ENCODE measurements at regions not wholly inside any gene's neighbourhood (a gene's known extent, or its start where the extent isn't known, plus 50 kb on each side); places are given as distances from the start of the nearest gene placed in this dataset.

- no peak for DNase-seq (ENCODE audit: low read depth)
- H3K4me3 ChIP-seq (ENCODE audit: low read depth, low read length), result no peak overlapping the region
- TF ChIP-seq CTCF (IDR thresholded peaks at IDR 0.05; ENCODE audit: control insufficient read depth, extremely low read depth, insufficient read depth), result peak; percentile 71
Measured at GRCh38 chr12:40622246-40622838, 69.9 kb upstream of the CNTN1 start.

GRCh38 chr12:40632171-40632570, 60.1 kb upstream of the CNTN1 start:
- no peak for TF ChIP-seq CTCF (IDR thresholded peaks at IDR 0.05; ENCODE audit: control insufficient read depth, extremely low read depth, insufficient read depth)
- no peak for DNase-seq (ENCODE audit: low read depth)
- no peak overlapping the region for H3K4me3 ChIP-seq (ENCODE audit: low read depth, low read length)

- no peak for TF ChIP-seq CTCF (IDR thresholded peaks at IDR 0.05; ENCODE audit: control insufficient read depth, extremely low read depth, insufficient read depth)
- DNase-seq (ENCODE audit: low read depth), result no peak
- H3K4me3 ChIP-seq (ENCODE audit: low read depth, low read length), result no peak overlapping the region
Measured at GRCh38 chr12:40632933-40633332, 59.3 kb upstream of the CNTN1 start.

GRCh38 chr12:40634517-40635131, 57.6 kb upstream of the CNTN1 start:
- DNase-seq (ENCODE audit: low read depth), result no peak
- no peak for TF ChIP-seq CTCF (IDR thresholded peaks at IDR 0.05; ENCODE audit: control insufficient read depth, extremely low read depth, insufficient read depth)
- no peak overlapping the region for H3K4me3 ChIP-seq (ENCODE audit: low read depth, low read length)

- no peak for TF ChIP-seq CTCF (IDR thresholded peaks at IDR 0.05; ENCODE audit: control insufficient read depth, extremely low read depth, insufficient read depth)
- H3K4me3 ChIP-seq (ENCODE audit: low read depth, low read length), result no peak overlapping the region
- peak; percentile 53 for DNase-seq (ENCODE audit: low read depth)
Measured at GRCh38 chr12:40635141-40635731, 57.0 kb upstream of the CNTN1 start.
